HepG2 (cell line): ENCODE measurements at regions not wholly inside any gene's neighbourhood (a gene's known extent, or its start where the extent isn't known, plus 50 kb on each side); places are given as distances from the start of the nearest gene placed in this dataset.

ENCODE experiments used
- CTCF ChIP-seq: sonication (generic); formaldehyde crosslinking; IDR thresholded peaks from 2 replicates; pipeline ENCODE4 v1.5.0; 2020; ENCODE audit warnings: mild to moderate bottlenecking, missing genetic modification reagents, moderate library complexity
- ELF1 ChIP-seq: sonication (generic); formaldehyde crosslinking; IDR thresholded peaks from 2 replicates; pipeline ENCODE4 v1.4.0; 2020; ENCODE audit warnings: missing genetic modification reagents
- ETV6 ChIP-seq: sonication (generic); formaldehyde crosslinking; conservative IDR thresholded peaks from 2 replicates; pipeline ENCODE4 v1.4.0; 2020; ENCODE audit warnings: missing genetic modification reagents
- FOXK1 ChIP-seq: sonication (generic); formaldehyde crosslinking; IDR thresholded peaks from 2 replicates; pipeline ENCODE4 v1.4.0; 2020; ENCODE audit warnings: low read depth, missing genetic modification reagents, borderline replicate concordance
- HNRNPH1 ChIP-seq: fragments of 200-400 bp; formaldehyde crosslinking; optimal IDR thresholded peaks from 2 replicates; pipeline ENCODE3; 2017; ENCODE audit warnings: mild to moderate bottlenecking, low read depth, low read length
- NFIC ChIP-seq: IDR thresholded peaks from 2 replicates; pipeline ENCODE4 v1.6.1; 2012; ENCODE audit warnings: mild to moderate bottlenecking, low read length, inconsistent platforms
- NFKBIZ ChIP-seq: IDR thresholded peaks from 2 replicates; pipeline ENCODE4 v1.6.1; 2018; ENCODE audit warnings: missing genetic modification reagents, missing compliant biosample characterization
- PRMT3 ChIP-seq: sonication (generic); formaldehyde crosslinking; IDR thresholded peaks from 2 replicates; pipeline ENCODE4 v1.8.1; 2022; ENCODE audit warnings: low read depth, mild to moderate bottlenecking, moderate library complexity, missing genetic modification reagents, borderline replicate concordance
- SIN3B ChIP-seq: fragments of 150-350 bp; IDR thresholded peaks from 2 replicates; pipeline ENCODE4 v1.6.1; 2014; ENCODE audit warnings: low read length
- STAG1 ChIP-seq: sonication (generic); formaldehyde crosslinking; IDR thresholded peaks from 2 replicates; pipeline ENCODE4 v1.4.0; 2020; ENCODE audit warnings: missing genetic modification reagents
- U2AF2 ChIP-seq: fragments of 200-400 bp; formaldehyde crosslinking; IDR thresholded peaks from 2 replicates; pipeline ENCODE4 v1.6.1; 2017; ENCODE audit warnings: low read depth, mild to moderate bottlenecking, low read length
- ZNF20 ChIP-seq: sonication (generic); formaldehyde crosslinking; IDR thresholded peaks from 2 replicates; pipeline ENCODE4 v1.4.0; 2020; ENCODE audit warnings: mild to moderate bottlenecking, moderate library complexity, missing genetic modification reagents
- TF ChIP-seq, protein P1 (sequence below): IDR thresholded peaks from 2 replicates; pipeline ENCODE4 v1.6.1; 2016; ENCODE audit warnings: control low read depth

- TF ChIP-seq ZNF20: no peak
- TF ChIP-seq PRMT3 (CRISPR knock-in tag): no peak
- no peak for TF ChIP-seq SIN3B
- TF ChIP-seq HNRNPH1: no peak
- no peak for TF ChIP-seq NFIC
- TF ChIP-seq, protein P1, sequence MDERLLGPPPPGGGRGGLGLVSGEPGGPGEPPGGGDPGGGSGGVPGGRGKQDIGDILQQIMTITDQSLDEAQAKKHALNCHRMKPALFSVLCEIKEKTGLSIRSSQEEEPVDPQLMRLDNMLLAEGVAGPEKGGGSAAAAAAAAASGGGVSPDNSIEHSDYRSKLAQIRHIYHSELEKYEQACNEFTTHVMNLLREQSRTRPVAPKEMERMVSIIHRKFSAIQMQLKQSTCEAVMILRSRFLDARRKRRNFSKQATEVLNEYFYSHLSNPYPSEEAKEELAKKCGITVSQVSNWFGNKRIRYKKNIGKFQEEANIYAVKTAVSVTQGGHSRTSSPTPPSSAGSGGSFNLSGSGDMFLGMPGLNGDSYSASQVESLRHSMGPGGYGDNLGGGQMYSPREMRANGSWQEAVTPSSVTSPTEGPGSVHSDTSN (CRISPR knock-in tag): no peak
- no peak for TF ChIP-seq STAG1 (CRISPR knock-in tag)
- no peak for TF ChIP-seq FOXK1 (CRISPR knock-in tag)
- TF ChIP-seq CTCF (CRISPR knock-in tag): no peak
- TF ChIP-seq U2AF2: no peak
- TF ChIP-seq ELF1: no peak
- TF ChIP-seq NFKBIZ (CRISPR knock-in tag): no peak
- no peak for TF ChIP-seq ETV6 (CRISPR knock-in tag)
Observed at GRCh38 chr7:21128062-21128817, 299.6 kb upstream of the SP4 start.
